Activated CD8-positive, alpha-beta memory T cell treated with anti-CD3 and anti-CD28 coated beads for 48 hours (primary cell): ENCODE measurements at regions not wholly inside any gene's neighbourhood (a gene's known extent, or its start where the extent isn't known, plus 50 kb on each side); places are given as distances from the start of the nearest gene placed in this dataset.

Experiments
- DNase-seq, 3 experiments: peaks; one replicate each; pipeline ENCODE4 v3.0.0-alpha.2; 2020; ENCODE audit warnings: low read depth in 2 of 3, low spot score in 2 of 3

DNA sequence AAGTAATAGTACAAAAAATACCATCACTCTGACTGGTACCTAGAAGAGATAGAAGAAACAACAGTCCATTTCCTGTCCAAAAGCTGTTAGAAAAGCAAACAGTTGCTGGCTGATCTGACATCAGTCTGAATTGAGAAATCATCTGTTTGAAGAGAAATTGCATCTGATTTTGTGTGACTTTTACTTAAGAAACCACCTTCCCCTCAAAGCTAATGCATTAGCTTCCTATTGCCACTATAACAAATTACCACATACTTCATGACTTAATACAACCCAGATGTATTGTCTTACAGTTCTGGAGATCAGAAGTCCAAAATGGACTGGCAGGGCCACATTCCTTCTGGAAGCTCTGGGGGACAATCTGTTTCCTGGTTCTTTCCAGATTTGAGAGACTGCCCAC is 385.9 kb upstream of the TLE4 start:
- no peak for DNase-seq

DNA sequence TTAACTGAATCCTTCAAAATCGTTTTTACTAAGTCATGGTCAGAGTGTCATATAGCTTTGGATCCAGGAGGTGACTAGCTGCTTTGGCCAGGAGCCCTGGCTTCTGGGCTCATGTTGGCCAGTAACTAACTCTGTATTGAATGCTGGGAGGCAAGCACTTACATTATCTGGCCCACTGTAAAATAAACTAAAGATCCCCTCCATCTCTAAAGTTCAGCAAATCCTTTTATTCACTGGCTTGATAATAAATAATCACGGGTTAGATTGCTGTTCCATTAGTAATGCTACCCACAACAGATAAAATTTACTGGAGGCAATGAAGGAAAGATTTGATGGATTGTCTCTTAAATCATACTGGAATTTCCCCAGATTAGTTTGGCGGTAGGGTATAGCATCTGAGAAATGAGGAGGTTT is 382.2 kb upstream of the TLE4 start:
- DNase-seq = no peak

DNA sequence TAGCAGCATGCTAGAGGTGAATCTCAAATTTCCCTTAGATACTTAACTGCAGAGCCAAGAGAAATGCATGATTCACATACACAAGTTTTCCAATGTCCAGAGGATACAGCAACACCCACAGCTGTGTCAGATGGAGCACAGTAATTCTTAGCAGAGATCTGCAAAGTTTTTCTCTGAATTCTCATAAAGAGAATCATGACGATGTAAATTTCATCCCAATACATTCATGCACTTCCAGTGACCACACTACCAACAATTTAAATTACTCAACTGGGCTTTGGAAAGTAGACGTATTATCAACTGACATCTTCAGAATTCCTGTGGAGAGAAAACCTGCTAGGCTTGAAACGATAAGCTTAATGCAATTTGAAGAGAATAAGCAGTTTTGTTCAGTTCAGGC is 378.8 kb upstream of the TLE4 start:
- DNase-seq = no peak

DNA sequence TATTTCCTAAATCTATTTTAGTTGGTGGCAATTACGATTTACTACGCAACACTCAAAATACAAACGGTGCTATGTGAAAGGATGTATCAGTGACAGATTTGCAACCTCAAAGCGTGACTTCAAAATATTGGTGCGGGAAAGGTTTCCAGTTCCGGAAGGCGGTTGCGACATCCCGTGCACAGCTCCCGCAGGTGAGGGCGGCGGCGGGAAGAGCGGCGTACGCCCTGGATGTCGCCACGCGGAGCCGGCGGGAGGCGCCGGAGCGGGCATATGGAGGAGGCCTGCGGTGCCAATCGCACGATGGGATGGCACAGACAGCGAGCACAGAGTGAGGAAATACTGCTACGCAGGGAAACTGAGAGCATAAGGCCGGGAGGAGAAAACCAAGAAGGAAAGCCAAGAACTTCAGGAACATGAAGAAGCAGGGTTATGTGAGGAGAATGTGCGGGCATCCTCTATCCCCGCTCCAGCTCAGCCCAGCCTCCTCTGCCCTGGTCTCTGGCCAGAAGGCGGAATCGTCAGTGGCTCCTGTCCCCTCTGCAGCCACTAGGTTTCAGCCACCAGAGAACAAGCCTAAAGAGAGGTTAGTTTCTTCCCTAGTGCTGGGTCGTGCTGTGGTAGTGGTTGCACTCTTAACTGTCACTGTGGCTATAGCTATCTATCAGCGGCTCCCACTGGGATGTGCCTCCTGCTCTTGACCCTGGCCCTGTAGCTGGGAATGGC is 378.1 kb upstream of the TLE4 start:
- DNase-seq = no peak

DNA sequence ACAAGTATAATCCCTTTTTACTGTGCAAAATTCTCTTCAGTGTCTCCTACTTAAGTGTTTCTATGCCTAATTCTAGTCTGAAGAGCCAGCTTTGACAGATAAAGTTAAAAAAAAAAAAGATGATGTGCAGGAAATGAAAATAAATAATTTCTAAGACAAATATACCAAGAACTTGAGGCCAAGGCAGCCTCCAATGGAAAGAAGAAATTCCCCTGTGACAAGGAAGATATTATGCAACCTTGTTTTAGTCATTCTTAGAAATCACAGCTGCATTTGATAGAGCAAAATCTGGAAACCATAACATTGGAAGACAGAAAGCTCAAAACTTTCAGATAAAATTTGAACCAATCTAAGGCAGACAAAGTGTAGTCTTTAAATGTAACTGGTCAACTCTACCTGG is 375.9 kb upstream of the TLE4 start:
- DNase-seq = no peak

DNA sequence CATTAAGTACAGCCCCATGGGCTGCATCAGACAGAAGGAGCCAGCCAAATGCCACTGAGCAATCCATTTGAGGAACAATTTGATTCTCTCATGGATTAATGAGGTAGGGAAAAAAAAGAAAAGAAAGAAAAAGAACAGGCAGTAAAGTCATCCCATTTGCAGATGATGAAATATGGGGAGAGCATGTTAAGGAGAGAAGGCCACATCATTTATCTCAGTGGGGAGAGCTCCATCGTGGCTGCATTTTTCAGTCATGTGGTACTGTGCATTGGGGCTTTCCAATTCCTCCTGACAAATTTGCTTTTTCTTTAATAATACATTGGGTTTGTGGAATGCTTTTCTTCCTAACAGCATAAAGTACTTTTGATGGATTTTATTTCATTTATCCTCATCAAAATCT is 375.2 kb upstream of the TLE4 start:
- no peak for DNase-seq

DNA sequence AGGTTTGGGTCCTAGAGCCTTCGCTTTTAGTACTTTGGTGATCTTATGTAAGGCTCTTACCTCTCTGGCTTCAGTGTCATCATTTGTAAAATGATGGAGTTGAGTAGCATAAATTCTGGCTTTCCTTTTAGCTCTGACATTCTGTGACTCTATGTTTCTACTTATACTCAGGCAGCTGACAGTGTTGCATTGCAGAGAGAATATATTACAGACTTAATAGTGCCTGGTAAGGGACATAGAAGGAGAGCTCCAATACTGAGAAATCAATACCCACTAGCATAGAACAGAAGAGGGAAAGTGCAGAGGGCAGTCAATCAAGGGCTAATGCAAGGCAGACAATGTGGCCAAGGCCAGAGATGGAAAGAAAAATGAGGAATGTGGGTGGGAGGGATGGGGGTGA is 371.4 kb upstream of the TLE4 start:
- DNase-seq = no peak

DNA sequence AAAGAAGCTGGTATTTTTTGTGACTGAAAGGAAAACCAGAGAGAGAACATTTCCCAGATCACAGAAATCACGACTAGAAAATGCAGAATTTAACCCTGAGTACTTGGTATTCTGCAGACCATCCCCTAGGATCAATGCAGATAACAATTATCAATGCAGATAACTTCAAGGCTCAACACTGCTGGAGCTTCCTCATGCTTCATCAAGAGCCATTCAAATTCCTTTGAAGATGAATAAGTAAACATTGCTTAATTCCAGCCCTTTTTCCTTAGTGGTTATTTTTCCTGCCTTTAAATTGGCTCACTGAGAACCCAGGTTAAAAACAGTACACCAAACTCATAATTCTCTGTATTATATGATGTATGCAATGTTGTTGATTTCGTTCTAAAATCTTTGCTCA is 370.1 kb upstream of the TLE4 start:
- no peak for DNase-seq

DNA sequence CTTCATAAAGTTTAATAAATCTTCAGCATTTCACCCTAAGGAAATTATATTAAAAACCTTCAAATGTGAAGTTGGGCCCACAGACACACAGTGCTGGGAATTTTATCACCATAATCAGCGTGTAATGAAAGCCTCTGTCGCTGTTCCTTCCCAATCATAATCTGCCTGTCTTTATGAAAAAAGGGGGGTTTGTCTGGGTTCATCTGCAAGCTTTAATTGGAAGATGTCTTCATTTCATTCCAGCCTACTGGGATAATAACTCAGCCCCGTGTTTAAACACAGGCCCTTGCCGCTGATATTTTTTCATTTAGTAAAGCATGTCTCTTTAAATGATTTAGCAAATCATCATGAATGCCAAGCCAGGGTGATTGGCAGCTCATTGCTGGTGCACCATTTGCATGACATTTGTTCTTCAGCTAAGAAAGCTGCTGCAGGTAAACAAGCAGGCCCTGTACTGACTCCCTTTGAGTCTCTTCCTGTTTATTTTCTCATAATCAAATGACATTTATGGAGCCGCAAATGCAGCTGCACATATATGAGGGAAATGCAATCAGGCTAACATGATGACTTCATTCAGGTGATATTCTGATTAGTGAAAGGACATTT is 362.9 kb upstream of the TLE4 start:
- no peak for DNase-seq

DNA sequence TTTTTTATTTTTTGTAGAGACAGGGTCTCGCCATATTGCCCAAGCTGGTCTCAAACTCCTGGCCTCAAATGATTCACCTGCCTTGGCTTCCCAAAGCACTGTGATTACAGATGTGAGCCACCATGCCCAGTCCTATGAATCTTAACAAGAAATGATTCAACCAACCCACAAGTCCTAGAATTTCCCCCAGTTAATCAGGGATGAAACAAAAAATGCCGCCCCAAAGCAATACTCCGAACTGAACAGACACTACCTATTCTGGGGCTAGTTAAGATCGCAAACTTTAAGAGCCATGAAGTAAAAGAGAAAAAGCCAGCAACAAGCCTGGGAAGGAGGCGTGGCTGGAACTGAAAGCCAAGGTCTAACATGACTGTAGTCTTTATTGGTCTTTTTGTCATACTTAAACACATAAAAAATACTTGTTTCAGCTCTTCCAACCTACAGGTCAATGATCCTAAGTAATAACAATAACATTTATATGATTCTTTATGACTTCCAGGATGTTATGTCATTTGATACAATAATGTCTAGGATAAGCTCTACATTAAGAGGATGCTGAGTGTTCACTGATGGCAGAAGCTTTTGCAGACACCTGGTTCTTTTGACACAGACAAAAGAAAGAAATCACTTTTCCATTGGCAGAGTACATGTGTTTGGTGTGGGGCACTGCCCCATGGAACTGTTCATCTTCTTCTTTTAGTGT is 361.1 kb upstream of the TLE4 start:
- no peak for DNase-seq

DNA sequence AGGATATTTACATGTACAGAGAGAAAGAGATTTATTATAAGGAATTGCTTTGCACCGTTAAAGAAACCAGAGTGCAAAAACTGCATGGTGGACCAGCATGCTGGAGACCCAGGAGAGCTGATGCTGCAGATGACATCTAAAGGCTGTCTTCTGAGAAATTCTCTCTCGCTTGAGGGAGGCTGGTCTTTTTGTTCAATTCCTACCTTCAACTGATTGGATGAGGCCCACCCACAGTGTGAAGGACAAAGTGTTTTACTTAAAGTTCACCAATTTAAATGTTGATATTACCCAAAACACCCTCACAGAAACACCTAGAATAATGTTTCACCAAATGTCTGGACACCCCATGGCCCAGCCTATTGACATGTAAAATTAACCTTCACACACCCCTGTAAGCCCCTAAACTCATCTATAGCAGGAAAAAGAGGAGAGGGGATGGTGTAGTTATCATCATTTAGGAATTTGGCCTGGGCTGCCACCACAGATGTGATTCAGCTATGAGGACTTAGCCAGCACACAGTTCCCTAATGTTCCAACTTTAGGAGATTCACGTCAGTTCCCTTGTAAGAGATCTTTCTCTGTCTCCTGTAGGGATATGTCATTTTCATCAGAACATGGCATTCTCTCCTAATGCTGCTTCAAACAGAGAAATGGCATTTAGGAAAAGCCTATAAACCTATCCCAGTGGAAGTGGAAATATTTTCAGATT is 358.2 kb upstream of the TLE4 start:
- no peak for DNase-seq

DNA sequence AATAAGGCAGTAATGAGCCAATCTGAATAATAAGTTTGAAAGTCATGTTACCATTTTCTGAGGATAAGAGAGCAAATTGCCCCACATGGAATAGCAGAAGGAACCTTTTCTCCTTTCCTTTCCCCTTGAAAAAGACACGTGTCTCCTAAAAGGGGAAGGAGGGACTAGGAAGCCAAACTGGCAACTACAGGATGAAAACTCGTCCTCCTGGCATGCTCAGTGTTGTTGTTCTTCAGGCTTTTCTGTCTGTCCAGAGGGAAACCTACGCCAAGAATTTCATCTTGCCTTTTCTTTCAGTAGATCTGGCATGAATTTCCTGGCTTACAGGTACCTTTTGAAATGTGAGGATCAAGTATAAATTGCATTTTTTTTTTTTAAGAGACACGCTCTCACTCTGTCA is 355.9 kb upstream of the TLE4 start:
- DNase-seq = no peak

DNA sequence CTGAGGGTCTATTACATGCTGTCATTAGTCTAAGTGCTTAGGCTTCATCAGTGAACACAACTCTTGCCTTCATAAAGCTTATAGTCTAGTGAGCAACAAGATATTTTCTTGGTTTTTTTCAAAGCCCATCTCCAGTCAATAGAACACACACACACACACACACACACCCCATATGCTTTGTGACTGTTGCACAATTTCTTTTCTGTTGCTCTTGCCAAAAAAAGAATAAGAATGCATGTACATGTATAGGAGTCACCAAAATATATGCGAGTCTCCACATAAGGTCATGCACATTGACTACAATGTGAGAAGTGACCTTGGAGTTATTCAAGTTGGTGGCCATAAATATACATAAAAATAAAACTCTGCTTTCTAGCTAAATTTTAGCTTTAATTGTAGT is 351.5 kb upstream of the TLE4 start:
- DNase-seq = no peak

DNA sequence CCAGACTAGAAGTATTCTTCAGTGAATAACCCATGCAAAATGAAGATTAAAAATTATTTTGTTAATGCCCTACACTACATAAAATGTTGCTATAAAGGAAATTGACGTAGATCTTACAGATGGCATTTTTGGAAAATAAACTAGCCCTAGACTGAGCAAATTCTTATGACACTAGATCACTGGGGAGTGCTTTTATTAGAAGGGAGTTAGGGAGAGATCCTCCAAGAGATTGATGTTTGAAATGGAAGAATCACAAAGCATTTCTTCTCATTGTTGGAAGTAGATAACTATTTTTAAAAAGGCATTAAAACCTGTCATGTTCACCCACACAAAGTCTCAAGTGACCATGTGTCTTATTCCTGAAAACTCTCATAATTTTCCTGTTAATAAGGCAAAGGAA is 351.1 kb upstream of the TLE4 start:
- DNase-seq = no peak

DNA sequence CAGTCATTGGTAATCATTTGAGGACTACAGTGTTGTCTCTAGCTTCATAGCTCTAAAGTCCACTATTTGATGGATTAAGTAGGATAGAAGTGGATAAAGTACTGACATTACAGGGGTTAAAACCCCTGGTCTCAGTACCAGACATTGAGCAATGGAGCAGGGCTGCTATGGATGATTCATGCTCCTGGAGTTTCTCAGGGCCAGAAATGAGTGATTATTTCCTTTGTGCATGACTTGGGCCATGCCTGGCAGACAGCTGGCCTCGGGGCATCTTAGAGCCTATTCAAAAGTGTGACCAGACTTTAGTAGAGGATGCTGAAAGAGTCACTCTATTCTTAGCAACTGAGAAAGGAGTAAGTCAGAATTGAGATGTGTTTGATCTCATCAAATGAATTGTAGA is 350.7 kb upstream of the TLE4 start:
- no peak for DNase-seq

DNA sequence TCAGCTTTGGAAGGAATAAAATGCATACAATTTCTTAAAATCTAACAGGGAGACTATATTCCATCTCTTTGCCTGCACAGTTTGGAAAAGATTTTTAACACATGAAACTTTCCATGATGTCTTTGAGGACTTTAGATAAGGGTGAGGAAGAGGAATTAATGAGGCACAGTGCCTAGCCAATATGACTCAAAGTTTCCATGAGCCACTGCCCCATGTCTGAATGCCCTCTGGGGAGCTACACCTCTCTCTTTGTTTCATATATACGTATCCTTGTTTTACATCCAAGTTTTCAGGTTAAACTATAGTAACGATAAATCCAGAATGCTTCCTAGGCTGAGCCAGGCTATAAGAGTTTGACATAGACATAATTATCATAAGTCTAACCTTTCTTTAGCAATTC is 349.3 kb upstream of the TLE4 start:
- DNase-seq = no peak

DNA sequence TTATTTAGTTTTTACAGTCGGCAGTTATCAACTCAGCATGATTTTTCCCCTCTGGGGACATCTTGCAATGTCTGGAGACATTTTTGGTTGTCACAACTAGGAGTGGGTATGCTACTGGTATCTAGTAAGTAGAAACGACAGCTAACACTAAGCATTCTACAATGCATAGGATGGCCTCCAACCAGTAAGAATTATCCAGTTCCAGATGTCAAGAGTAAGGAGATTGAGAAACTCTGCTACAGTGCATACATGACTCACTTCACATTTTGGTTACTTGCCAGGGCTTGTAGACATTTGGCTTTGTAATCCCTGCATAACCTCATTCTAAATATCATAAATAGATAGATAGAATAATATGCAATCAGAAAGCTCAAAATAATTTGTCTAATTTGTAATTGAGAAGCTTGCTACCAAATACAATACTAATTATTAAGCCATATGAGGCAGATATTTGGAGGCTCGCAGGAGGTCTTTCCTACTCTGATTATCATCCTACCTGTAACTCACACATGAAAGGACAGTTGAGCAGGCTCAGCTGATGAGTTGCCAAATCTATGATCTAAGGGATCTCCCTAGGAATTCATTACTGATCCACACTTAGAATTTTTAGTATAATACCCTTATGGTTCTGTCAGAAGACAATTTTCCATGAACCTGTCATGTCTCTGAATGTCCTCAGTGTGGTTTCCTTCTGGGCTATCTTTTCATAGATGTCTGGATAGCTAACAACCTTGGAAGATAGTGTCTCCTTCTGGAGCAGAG is 346.9 kb upstream of the TLE4 start:
- no peak for DNase-seq

DNA sequence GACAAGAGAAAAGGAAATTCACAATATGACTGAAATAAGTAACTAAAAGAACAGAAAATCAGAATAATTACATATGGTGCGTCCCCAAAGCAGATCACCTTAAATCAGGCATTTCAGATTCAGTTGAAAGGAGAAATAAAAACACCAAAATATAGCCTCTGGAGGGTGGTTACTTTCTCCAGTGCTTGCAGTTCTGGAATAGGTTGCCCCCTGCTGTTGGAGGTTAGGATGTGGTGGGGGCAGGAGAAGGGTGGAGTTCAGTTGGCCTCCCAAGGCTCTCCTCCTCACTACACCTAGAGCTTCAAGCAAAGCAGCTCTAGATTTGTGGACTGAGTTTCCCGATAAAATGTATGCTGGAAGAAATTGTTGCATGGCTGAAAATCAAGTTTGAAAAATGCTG is 338.2 kb upstream of the TLE4 start:
- no peak for DNase-seq

DNA sequence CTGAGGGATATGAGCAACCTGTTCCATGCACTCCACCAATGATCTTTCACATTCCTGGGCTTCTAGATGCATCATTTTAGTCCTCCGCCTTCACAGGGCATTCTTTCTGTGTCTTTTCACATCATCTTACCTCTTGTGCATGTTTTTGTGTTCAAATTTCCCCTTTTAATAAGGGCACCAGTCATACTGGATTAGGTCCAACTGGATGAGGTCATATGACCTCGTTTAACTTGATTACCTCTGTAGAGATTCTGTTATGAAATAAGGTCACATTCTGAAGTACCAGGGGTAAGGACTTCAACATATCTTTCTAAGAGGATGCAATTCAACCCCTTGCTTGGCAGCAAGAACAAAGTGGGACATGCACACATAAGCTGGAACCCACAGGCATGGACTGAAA is 335.3 kb upstream of the TLE4 start:
- DNase-seq = no peak

DNA sequence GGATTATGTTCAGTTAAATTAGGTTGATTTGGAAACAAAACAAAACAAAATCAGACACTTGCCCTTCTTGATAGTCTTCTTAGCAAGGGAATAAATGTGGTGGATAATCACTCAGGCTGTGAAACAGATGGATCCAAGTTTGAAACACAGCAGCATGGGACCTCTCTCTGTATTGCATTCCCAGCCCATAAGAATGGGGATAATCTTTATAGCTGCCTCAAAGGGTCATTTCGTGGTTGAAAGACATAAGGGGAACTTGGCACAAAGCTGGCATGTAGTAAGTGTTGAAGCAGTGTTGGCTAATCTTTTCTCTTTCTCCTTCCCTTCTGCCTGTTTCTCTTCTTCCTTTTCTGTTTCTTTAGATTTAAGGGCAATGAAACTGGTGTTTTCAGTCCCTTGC is 333.9 kb upstream of the TLE4 start:
- DNase-seq = no peak

DNA sequence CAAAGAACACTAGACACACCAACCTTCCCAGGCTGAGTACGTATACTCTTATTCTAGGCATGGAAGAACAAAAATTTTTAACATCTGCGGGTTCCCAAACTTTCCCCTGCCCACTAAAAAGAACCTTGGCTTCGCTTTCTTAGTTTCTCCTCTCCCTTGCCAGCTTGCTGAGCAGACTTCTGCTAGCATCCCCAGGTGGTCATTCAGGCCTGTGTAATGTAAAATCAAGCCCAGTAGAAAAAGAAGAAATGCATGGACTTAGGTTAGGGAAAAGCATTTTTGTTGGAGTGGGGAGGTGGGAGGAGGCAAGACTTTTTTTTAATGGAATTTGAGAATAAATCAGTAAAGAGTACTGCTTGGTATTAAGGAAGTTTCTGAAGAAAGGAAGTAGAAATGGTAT is 331.0 kb upstream of the TLE4 start:
- DNase-seq = no peak
